Sigmoid colon (tissue), 4 donors: ENCODE measurements at regions not wholly inside any gene's neighbourhood (a gene's known extent, or its start where the extent isn't known, plus 50 kb on each side); places are given as distances from the start of the nearest gene placed in this dataset.

ENCODE experiments used
- EP300 ChIP-seq, 4 donors: sonication (generic); formaldehyde crosslinking; IDR thresholded peaks; one replicate each; pipeline ENCODE4 v1.6.1; 2017; ENCODE audit warnings: antibody characterized with exemption in 4 of 4
- POLR2AphosphoS5 ChIP-seq, 4 donors: sonication (generic); formaldehyde crosslinking; IDR thresholded peaks; one replicate each; pipeline ENCODE4 v1.6.1; 2017; ENCODE audit warnings: antibody characterized with exemption in 4 of 4
- TF ChIP-seq, protein P1 (sequence below), 4 experiments: fragments of 450-650 bp in 3 of 4; fragments of 200-600 bp in 1 of 4; IDR thresholded peaks; one replicate each; pipeline ENCODE4 v1.5.1; 2016 to 2019; ENCODE audit warnings: antibody characterized with exemption in 4 of 4, mild to moderate bottlenecking in 3 of 4, moderate library complexity in 2 of 4

DNA sequence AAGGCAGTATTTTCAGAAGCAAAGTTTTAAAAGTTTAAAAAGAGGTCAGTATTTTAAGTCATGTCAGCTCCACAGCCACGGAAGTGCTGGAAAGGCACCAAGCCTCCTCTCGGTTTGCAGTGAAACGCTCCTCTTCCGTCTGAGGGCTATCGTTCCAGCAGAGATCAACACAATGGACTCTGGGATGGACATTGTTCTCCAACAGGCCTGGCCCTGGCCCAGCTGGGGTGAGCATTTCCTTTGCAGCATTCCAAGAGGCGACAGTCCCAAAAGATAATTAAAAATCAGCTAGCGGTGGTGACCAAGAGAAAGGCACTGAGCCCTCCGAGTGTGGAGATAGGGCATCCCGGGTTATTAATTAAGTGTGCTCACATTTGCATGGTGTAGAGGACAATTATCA lies 95.9 kb upstream of the LCLAT1 start:
- TF ChIP-seq POLR2AphosphoS5 (IDR thresholded peaks at IDR 0.05) (no peak), EP300 (IDR thresholded peaks at IDR 0.05) (no peak)
- TF ChIP-seq, protein P1, sequence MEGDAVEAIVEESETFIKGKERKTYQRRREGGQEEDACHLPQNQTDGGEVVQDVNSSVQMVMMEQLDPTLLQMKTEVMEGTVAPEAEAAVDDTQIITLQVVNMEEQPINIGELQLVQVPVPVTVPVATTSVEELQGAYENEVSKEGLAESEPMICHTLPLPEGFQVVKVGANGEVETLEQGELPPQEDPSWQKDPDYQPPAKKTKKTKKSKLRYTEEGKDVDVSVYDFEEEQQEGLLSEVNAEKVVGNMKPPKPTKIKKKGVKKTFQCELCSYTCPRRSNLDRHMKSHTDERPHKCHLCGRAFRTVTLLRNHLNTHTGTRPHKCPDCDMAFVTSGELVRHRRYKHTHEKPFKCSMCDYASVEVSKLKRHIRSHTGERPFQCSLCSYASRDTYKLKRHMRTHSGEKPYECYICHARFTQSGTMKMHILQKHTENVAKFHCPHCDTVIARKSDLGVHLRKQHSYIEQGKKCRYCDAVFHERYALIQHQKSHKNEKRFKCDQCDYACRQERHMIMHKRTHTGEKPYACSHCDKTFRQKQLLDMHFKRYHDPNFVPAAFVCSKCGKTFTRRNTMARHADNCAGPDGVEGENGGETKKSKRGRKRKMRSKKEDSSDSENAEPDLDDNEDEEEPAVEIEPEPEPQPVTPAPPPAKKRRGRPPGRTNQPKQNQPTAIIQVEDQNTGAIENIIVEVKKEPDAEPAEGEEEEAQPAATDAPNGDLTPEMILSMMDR (IDR thresholded peaks at IDR 0.05), result no peak
